ENCODE measurements at regions not wholly inside any gene's neighbourhood (a gene's known extent, or its start where the extent isn't known, plus 50 kb on each side); places are given as distances from the start of the nearest gene placed in this dataset.
"Not testable (repeated sequence)": the region's sequence is repeated elsewhere in the genome, so short reads cannot be mapped to it uniquely, and the experiment has no call there.

DNA sequence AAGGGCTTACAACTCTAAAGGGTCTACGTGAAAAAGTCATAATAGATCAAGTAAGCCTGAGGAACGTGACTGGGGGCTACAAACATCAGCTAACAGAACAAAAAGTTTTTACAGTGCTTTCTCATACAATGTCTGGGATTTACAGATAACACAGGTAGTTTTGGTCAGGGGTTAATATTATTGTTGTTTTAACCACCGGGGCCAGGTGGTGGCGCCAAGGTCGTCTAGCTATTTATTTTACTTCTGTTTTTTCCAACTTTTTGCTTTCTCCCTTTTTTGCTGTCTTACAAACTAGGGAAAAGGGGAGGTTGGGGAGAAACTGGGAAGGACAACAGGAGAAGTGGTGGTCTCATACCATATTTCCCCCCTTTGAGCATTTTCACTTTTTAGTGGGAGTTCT is 158.6 kb downstream of the UNC93B1 start:
- TF ChIP-seq L3MBTL2 (conservative IDR thresholded peaks at IDR 0.05); SP1 (IDR thresholded peaks at IDR 0.05); ELF4 (IDR thresholded peaks at IDR 0.05); HDGF (IDR thresholded peaks at IDR 0.05; ENCODE audit: borderline replicate concordance); NFRKB (IDR thresholded peaks at IDR 0.05); ARNT (IDR thresholded peaks at IDR 0.05); TARDBP (IDR thresholded peaks at IDR 0.05); FOXK2 (IDR thresholded peaks at IDR 0.05); LEF1 (IDR thresholded peaks at IDR 0.05; ENCODE audit: borderline replicate concordance); SUZ12 (IDR thresholded peaks at IDR 0.05); FOXM1 (IDR thresholded peaks at IDR 0.05; ENCODE audit: borderline replicate concordance); FOXA1 (IDR thresholded peaks at IDR 0.05); BHLHE40 (IDR thresholded peaks at IDR 0.05; ENCODE audit: borderline replicate concordance); PKNOX1 (IDR thresholded peaks at IDR 0.05): not testable (repeated sequence)

Data from HEK293T (cell line).